Keratinocyte (primary cell): ENCODE measurements at regions not wholly inside any gene's neighbourhood (a gene's known extent, or its start where the extent isn't known, plus 50 kb on each side); places are given as distances from the start of the nearest gene placed in this dataset.

Source experiments
- DNase-seq: peaks from one replicate; pipeline ENCODE4 v3.0.0-alpha.2; 2011; ENCODE audit warnings: low read depth, missing footprints, low spot score
- FAIRE-seq: peaks from 2 replicates; lab custom pipeline; 2011; peaks lifted over from hg19 to GRCh38; lab: Jason Lieb, UNC
- H2AFZ ChIP-seq: 2 replicates; pipeline ENCODE4 v1.6.0; 2012; ENCODE audit warnings: low read length, control low read depth, inconsistent platforms; ENCODE audit not compliant: control insufficient read depth
- H3K27ac ChIP-seq: 2 replicates; pipeline ENCODE4 v1.5.1; 2011; ENCODE audit warnings: low read length; ENCODE audit not compliant: control insufficient read depth, insufficient read depth
- H3K27me3 ChIP-seq: 3 replicates; pipeline ENCODE4 v1.6.0; 2011; ENCODE audit warnings: low read length; ENCODE audit not compliant: control insufficient read depth, insufficient read depth; ENCODE audit errors: extremely low read depth
- H3K36me3 ChIP-seq, 2 experiments: 2 replicates in 1 of 2; 3 replicates in 1 of 2; pipeline ENCODE4 v1.5.1; 2011; ENCODE audit warnings: low read length in 2 of 2, mild to moderate bottlenecking in 1 of 2; ENCODE audit not compliant: control insufficient read depth in 2 of 2, insufficient read depth in 2 of 2; ENCODE audit errors: extremely low read depth in 1 of 2
- H3K4me1 ChIP-seq: 3 replicates; pipeline ENCODE4 v1.5.1; 2011; ENCODE audit warnings: low read length; ENCODE audit not compliant: control insufficient read depth, insufficient read depth; ENCODE audit errors: extremely low read depth
- H3K4me2 ChIP-seq: 3 replicates; pipeline ENCODE4 v1.6.0; 2011; ENCODE audit warnings: low read depth, low read length; ENCODE audit not compliant: control insufficient read depth, insufficient read depth; ENCODE audit errors: extremely low read depth
- H3K4me3 ChIP-seq, 3 experiments: fragments of 200-600 bp in 1 of 3; sonication (generic) in 1 of 3; 2 replicates in 2 of 3; 3 replicates in 1 of 3; pipeline ENCODE4 v1.5.1; 2011 to 2016; ENCODE audit warnings: low read length in 3 of 3, mild to moderate bottlenecking in 3 of 3, control low read depth in 2 of 3, inconsistent platforms in 1 of 3, low read depth in 1 of 3, mixed read lengths in 1 of 3, mixed run types in 1 of 3, moderate library complexity in 1 of 3; ENCODE audit not compliant: control insufficient read depth in 2 of 3, insufficient read depth in 2 of 3; ENCODE audit errors: extremely low read depth in 1 of 3
- H3K79me2 ChIP-seq: 2 replicates; pipeline ENCODE4 v1.6.0; 2012; ENCODE audit warnings: low read length; ENCODE audit not compliant: control insufficient read depth, insufficient read depth
- H3K9ac ChIP-seq: 3 replicates; pipeline ENCODE4 v1.6.0; 2011; ENCODE audit warnings: low read length; ENCODE audit not compliant: control insufficient read depth, insufficient read depth; ENCODE audit errors: extremely low read depth
- H3K9me1 ChIP-seq: 3 replicates; pipeline ENCODE4 v1.6.0; 2011; ENCODE audit warnings: low read length; ENCODE audit not compliant: control insufficient read depth, insufficient read depth; ENCODE audit errors: extremely low read depth
- H3K9me3 ChIP-seq: 2 replicates; pipeline ENCODE4 v1.5.1; 2012; ENCODE audit warnings: low read depth, low read length; ENCODE audit not compliant: control insufficient read depth
- H4K20me1 ChIP-seq: 3 replicates; pipeline ENCODE4 v1.6.0; 2011; ENCODE audit warnings: low read length; ENCODE audit not compliant: control insufficient read depth, insufficient read depth; ENCODE audit errors: extremely low read depth
- CTCF ChIP-seq, 3 experiments: IDR thresholded peaks in 1 of 3; conservative IDR thresholded peaks in 1 of 3; optimal IDR thresholded peaks in 1 of 3; 2 replicates in 2 of 3; 3 replicates in 1 of 3; pipeline versions ENCODE3 to v1.5.1; 2011; ENCODE audit warnings: low read length in 3 of 3, mild to moderate bottlenecking in 3 of 3, moderate library complexity in 2 of 3, control low read depth in 1 of 3, inconsistent platforms in 1 of 3; ENCODE audit not compliant: insufficient read depth in 2 of 3; ENCODE audit errors: extremely low read depth in 1 of 3
- EZH2 ChIP-seq: IDR thresholded peaks from one replicate; pipeline ENCODE4 v1.6.1; 2012; ENCODE audit warnings: inconsistent platforms, mild to moderate bottlenecking, low read length, moderate library complexity
- dilution Hi-C: fragments of 300-500 bp; cut with MboI; formaldehyde crosslinking; loops from one replicate; pipeline ENCODE4 v1.7.0; 2020; ENCODE audit warnings: low sequenced_read_pairs; ENCODE audit not compliant: extremely low pct_ligation_motif_present

DNA sequence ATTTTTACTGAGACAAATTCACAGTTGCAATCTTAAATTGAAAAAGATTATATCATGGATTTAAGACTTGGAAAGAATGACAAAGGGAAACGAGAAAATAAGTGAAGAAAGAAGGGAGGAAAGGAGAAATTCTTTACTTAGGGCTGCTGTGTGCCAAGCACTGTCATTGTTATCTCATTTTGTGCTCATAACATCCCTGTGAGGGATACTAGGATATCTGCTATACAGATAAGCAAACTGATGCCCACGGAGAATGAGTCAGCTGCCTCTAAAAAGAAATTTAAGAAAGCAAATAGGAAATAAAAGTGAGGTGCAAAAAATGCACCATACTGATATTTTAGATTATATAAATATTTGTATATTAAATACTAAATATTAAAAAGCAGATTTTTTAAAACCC lies 183.6 kb upstream of the NR5A2 start:
- no peak overlapping the region for H3K4me3 ChIP-seq
- dilution Hi-C loops, result no loop called here
- no peaks in the 10 kb centered on the region for H3K36me3 ChIP-seq
- no peaks in the 10 kb centered on the region for H3K4me1 ChIP-seq
- no peaks in the 10 kb centered on the region for H4K20me1 ChIP-seq
- no peaks in the 10 kb centered on the region for H3K79me2 ChIP-seq
- no peak overlapping the region for H3K9ac ChIP-seq
- no peaks in the 10 kb centered on the region for H3K27me3 ChIP-seq
- DNase-seq, result no peak
- H3K27ac ChIP-seq, result no peak overlapping the region
- no peaks in the 10 kb centered on the region for H3K9me1 ChIP-seq
- no peak overlapping the region for H3K4me2 ChIP-seq
- no peak overlapping the region for H2AFZ ChIP-seq
- TF ChIP-seq EZH2, result no peak
- TF ChIP-seq CTCF (optimal IDR thresholded peaks at IDR 0.05 in 1 of 3, IDR thresholded peaks at IDR 0.05 in 1 of 3, conservative IDR thresholded peaks at IDR 0.05 in 1 of 3; ENCODE audit: extremely low read depth in 1 of 3, insufficient read depth in 2 of 3, low read length in 3 of 3), result no peak
- FAIRE-seq, result no peak
- no peaks in the 10 kb centered on the region for H3K9me3 ChIP-seq

GRCh38 chr1:199847021-199847420 lies 180.5 kb upstream of the NR5A2 start:
- Histone ChIP-seq H3K36me3 (no peaks in the 10 kb centered on the region), H3K27me3 (no peaks in the 10 kb centered on the region), H3K9me3 (no peaks in the 10 kb centered on the region), H3K79me2 (no peaks in the 10 kb centered on the region), H2AFZ (no peak overlapping the region), H3K9ac (no peak overlapping the region), H4K20me1 (no peaks in the 10 kb centered on the region), H3K9me1 (no peaks in the 10 kb centered on the region), H3K4me2 (no peak overlapping the region), H3K27ac (no peak overlapping the region), H3K4me3 (no peak overlapping the region), H3K4me1 (no peaks in the 10 kb centered on the region)
- TF ChIP-seq CTCF (optimal IDR thresholded peaks at IDR 0.05 in 1 of 3, IDR thresholded peaks at IDR 0.05 in 1 of 3, conservative IDR thresholded peaks at IDR 0.05 in 1 of 3; ENCODE audit: extremely low read depth in 1 of 3, insufficient read depth in 2 of 3, low read length in 3 of 3) (no peak), EZH2 (no peak)
- dilution Hi-C loops, result no loop called here
- DNase-seq (no peak), FAIRE-seq (no peak)
